Astrocyte (in vitro differentiated cells and primary cell): ENCODE measurements at regions not wholly inside any gene's neighbourhood (a gene's known extent, or its start where the extent isn't known, plus 50 kb on each side); places are given as distances from the start of the nearest gene placed in this dataset.

ENCODE experiments used
- DNase-seq: peaks from one replicate; pipeline ENCODE4 v3.0.0-alpha.2; 2010; ENCODE audit warnings: low read depth
- FAIRE-seq: peaks from 2 replicates; lab custom pipeline; 2011; peaks lifted over from hg19 to GRCh38; lab: Jason Lieb, UNC
- H2AFZ ChIP-seq: 2 replicates; pipeline ENCODE4 v1.6.0; 2012; ENCODE audit warnings: low read depth, low read length, inconsistent platforms
- H3K27ac ChIP-seq: 2 replicates; pipeline ENCODE4 v1.5.1; 2011; ENCODE audit warnings: low read depth, low read length, inconsistent platforms
- H3K27me3 ChIP-seq: 2 replicates; pipeline ENCODE4 v1.6.0; 2011; ENCODE audit warnings: low read length, inconsistent platforms; ENCODE audit not compliant: insufficient read depth
- H3K36me3 ChIP-seq: 2 replicates; pipeline ENCODE4 v1.5.1; 2011; ENCODE audit warnings: low read length, inconsistent platforms; ENCODE audit not compliant: insufficient read depth
- H3K4me1 ChIP-seq: 2 replicates; pipeline ENCODE4 v1.5.1; 2011; ENCODE audit warnings: low read length, inconsistent platforms; ENCODE audit not compliant: insufficient read depth
- H3K4me2 ChIP-seq: 2 replicates; pipeline ENCODE4 v1.6.0; 2012; ENCODE audit warnings: low read length, inconsistent platforms
- H3K4me3 ChIP-seq: 2 replicates; pipeline ENCODE4 v1.5.1; 2011; ENCODE audit warnings: low read depth, mild to moderate bottlenecking, low read length, inconsistent platforms; ENCODE audit not compliant: insufficient read depth
- H3K79me2 ChIP-seq: 2 replicates; pipeline ENCODE4 v1.6.0; 2012; ENCODE audit warnings: mild to moderate bottlenecking, low read length, inconsistent platforms; ENCODE audit not compliant: insufficient read depth
- H3K9ac ChIP-seq: 2 replicates; pipeline ENCODE4 v1.6.0; 2012; ENCODE audit warnings: mild to moderate bottlenecking, low read length, inconsistent platforms
- H3K9me3 ChIP-seq: 2 replicates; pipeline ENCODE4 v1.5.1; 2012; ENCODE audit warnings: low read depth, mild to moderate bottlenecking, low read length, inconsistent platforms; ENCODE audit not compliant: insufficient read depth
- H4K20me1 ChIP-seq: 2 replicates; pipeline ENCODE4 v1.6.0; 2012; ENCODE audit warnings: low read length, inconsistent platforms; ENCODE audit not compliant: insufficient read depth
- H3K27ac Mint-ChIP-seq: one replicate; pipeline ENCODE4 v1.8.0; 2021; ENCODE audit warnings: mild to moderate bottlenecking, mixed read lengths; ENCODE audit not compliant: unreplicated experiment
- H3K27me3 Mint-ChIP-seq: one replicate; pipeline ENCODE4 v1.8.0; 2021; ENCODE audit warnings: low read depth, mixed read lengths; ENCODE audit not compliant: unreplicated experiment
- H3K36me3 Mint-ChIP-seq: one replicate; pipeline ENCODE4 v1.8.0; 2021; ENCODE audit warnings: low read depth, mixed read lengths; ENCODE audit not compliant: unreplicated experiment
- H3K4me1 Mint-ChIP-seq: one replicate; pipeline ENCODE4 v1.8.0; 2021; ENCODE audit warnings: low read depth, mixed read lengths; ENCODE audit not compliant: unreplicated experiment
- H3K4me3 Mint-ChIP-seq: one replicate; pipeline ENCODE4 v1.8.0; 2021; ENCODE audit warnings: mild to moderate bottlenecking, moderate library complexity, mixed read lengths; ENCODE audit not compliant: unreplicated experiment
- H3K9me3 Mint-ChIP-seq: one replicate; pipeline ENCODE4 v1.8.0; 2021; ENCODE audit warnings: mild to moderate bottlenecking, mixed read lengths; ENCODE audit not compliant: unreplicated experiment
- EZH2 ChIP-seq: IDR thresholded peaks from 2 replicates; pipeline ENCODE4 v1.6.1; 2012; ENCODE audit warnings: mild to moderate bottlenecking, low read length, inconsistent platforms; ENCODE audit not compliant: insufficient read depth
- TF ChIP-seq, protein P1 (sequence below): IDR thresholded peaks from 2 replicates; pipeline ENCODE4 v1.5.1; 2011; ENCODE audit warnings: low read depth, mild to moderate bottlenecking, inconsistent platforms, low read length, moderate library complexity; ENCODE audit not compliant: insufficient read depth

DNA sequence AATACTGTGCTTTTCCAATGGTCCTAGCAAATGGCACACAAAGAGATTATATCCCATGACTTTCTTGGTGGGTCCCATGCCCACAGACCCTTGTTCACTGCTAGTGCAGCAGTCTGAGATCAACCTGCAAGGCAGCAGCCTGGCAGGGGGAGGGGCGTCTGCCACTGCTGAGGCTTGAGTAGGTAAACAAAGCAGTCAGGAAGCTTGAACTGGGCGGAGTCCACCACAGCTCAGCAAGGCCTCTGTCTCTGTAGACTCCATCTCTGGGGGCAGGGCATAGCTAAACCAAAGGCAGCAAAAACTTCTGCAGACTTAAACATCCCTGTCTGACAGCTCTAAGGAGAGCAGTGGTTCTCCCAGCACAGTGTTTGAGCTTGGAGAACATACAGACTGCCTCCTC is 82.9 kb downstream of the ZNF737 start:
- H3K79me2 ChIP-seq: no peaks in the 10 kb centered on the region
- no peak overlapping the region for H3K9ac ChIP-seq
- DNase-seq: no peak
- H3K4me3 Mint-ChIP-seq: no peak overlapping the region
- no peak for FAIRE-seq
- H3K27me3 Mint-ChIP-seq: peaks cover 2% of the 10 kb centered on the region
- H2AFZ ChIP-seq: no peak overlapping the region
- TF ChIP-seq, protein P1, sequence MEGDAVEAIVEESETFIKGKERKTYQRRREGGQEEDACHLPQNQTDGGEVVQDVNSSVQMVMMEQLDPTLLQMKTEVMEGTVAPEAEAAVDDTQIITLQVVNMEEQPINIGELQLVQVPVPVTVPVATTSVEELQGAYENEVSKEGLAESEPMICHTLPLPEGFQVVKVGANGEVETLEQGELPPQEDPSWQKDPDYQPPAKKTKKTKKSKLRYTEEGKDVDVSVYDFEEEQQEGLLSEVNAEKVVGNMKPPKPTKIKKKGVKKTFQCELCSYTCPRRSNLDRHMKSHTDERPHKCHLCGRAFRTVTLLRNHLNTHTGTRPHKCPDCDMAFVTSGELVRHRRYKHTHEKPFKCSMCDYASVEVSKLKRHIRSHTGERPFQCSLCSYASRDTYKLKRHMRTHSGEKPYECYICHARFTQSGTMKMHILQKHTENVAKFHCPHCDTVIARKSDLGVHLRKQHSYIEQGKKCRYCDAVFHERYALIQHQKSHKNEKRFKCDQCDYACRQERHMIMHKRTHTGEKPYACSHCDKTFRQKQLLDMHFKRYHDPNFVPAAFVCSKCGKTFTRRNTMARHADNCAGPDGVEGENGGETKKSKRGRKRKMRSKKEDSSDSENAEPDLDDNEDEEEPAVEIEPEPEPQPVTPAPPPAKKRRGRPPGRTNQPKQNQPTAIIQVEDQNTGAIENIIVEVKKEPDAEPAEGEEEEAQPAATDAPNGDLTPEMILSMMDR: no peak
- TF ChIP-seq EZH2: no peak
- H3K4me2 ChIP-seq: no peak overlapping the region
- no peak overlapping the region for H3K27ac Mint-ChIP-seq
- H3K4me1 Mint-ChIP-seq: no peaks in the 10 kb centered on the region
- peaks cover 19% of the 10 kb centered on the region for H3K9me3 Mint-ChIP-seq
- H3K36me3 Mint-ChIP-seq: no peaks in the 10 kb centered on the region
- no peaks in the 10 kb centered on the region for H3K4me1 ChIP-seq
- no peaks in the 10 kb centered on the region for H3K36me3 ChIP-seq
- no peaks in the 10 kb centered on the region for H4K20me1 ChIP-seq
- peaks cover 17% of the 10 kb centered on the region for H3K9me3 ChIP-seq
- H3K27me3 ChIP-seq: no peaks in the 10 kb centered on the region
- no peak overlapping the region for H3K4me3 ChIP-seq
- no peak overlapping the region for H3K27ac ChIP-seq

DNA sequence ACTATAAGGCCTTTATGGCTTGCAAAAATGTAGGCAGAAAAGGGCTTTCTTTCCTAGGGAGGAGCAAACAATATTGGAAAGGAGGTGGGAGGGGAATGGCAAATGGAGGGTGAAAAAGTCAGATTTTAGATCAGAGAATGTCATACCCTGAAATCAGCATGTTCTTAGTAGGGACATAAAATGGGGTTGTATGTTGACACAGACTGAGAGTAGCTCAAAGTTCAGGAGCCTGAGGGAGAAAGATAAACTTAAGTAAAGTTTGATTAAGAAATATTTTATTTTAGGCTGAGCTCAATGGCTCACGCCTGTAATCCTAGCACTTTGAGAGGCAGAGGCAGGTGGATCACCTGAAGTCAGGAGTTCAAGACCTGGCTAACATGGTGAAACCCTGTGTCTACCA is 83.8 kb downstream of the ZNF737 start:
- no peaks in the 10 kb centered on the region for H3K36me3 ChIP-seq
- no peaks in the 10 kb centered on the region for H4K20me1 ChIP-seq
- no peak for TF ChIP-seq EZH2
- TF ChIP-seq, protein P1: no peak
- Mint-ChIP-seq H3K9me3 (peaks cover 17% of the 10 kb centered on the region), H3K4me1 (no peaks in the 10 kb centered on the region), H3K4me3 (no peak overlapping the region), H3K27me3 (peaks cover 2% of the 10 kb centered on the region), H3K36me3 (no peaks in the 10 kb centered on the region), H3K27ac (no peak overlapping the region)
- no peak overlapping the region for H3K27ac ChIP-seq
- no peak overlapping the region for H3K4me3 ChIP-seq
- no peaks in the 10 kb centered on the region for H3K79me2 ChIP-seq
- H3K9ac ChIP-seq: no peak overlapping the region
- no peaks in the 10 kb centered on the region for H3K27me3 ChIP-seq
- H3K4me2 ChIP-seq: no peak overlapping the region
- no peaks in the 10 kb centered on the region for H3K4me1 ChIP-seq
- FAIRE-seq (no peak), DNase-seq (no peak)
- peaks cover 25% of the 10 kb centered on the region for H3K9me3 ChIP-seq
- H2AFZ ChIP-seq: no peak overlapping the region

DNA sequence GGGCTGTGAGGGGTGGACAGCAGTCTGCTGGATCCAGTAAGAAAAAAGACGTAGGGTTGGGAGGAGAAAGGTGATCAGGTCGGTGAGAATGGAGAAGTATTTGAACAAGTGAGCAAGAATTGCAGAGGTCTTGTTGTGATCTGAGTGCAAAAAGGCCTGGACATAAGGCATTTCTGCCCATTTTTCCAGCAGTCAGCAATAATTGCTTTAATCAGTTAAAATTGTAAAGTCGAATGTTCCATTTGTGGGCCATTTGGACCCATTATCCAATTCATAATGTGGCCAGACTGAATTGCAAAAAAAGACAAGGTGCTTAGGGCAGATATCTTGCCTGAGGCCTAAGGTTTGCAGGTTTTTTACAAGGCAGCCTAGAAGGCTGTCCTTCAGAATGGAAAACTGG is 86.1 kb downstream of the ZNF737 start:
- H3K9me3 Mint-ChIP-seq: peaks cover 12% of the 10 kb centered on the region
- DNase-seq: no peak
- Histone ChIP-seq H2AFZ (no peak overlapping the region), H3K9me3 (peaks cover 35% of the 10 kb centered on the region), H4K20me1 (no peaks in the 10 kb centered on the region), H3K4me2 (no peak overlapping the region), H3K4me3 (no peak overlapping the region), H3K9ac (no peak overlapping the region), H3K27me3 (no peaks in the 10 kb centered on the region), H3K27ac (no peak overlapping the region), H3K79me2 (no peaks in the 10 kb centered on the region), H3K36me3 (no peaks in the 10 kb centered on the region), H3K4me1 (no peaks in the 10 kb centered on the region)
- H3K4me1 Mint-ChIP-seq: no peaks in the 10 kb centered on the region
- H3K27me3 Mint-ChIP-seq: no peaks in the 10 kb centered on the region
- no peak overlapping the region for H3K27ac Mint-ChIP-seq
- TF ChIP-seq, protein P1: no peak
- no peak for TF ChIP-seq EZH2
- H3K36me3 Mint-ChIP-seq: no peaks in the 10 kb centered on the region
- no peak for FAIRE-seq
- no peak overlapping the region for H3K4me3 Mint-ChIP-seq
